OCI-LY1 (cell line): ENCODE measurements at regions not wholly inside any gene's neighbourhood (a gene's known extent, or its start where the extent isn't known, plus 50 kb on each side); places are given as distances from the start of the nearest gene placed in this dataset.

ENCODE experiments used
- CTCF ChIP-seq: fragments of 200-600 bp; sonication (generic), shearing (Covaris generic); IDR thresholded peaks from 2 replicates; pipeline ENCODE4 v1.5.1; 2017; ENCODE audit warnings: mild to moderate bottlenecking, antibody characterized with exemption, low read length, moderate library complexity, mixed read lengths
- EZH2 ChIP-seq: fragments of 200-600 bp; sonication (generic), shearing (Covaris generic); IDR thresholded peaks from 2 replicates; pipeline ENCODE4 v1.8.0; 2017; ENCODE audit warnings: borderline replicate concordance, mixed run types, mild to moderate bottlenecking, antibody characterized with exemption, low read length, moderate library complexity, mixed read lengths

- TF ChIP-seq EZH2 (no peak), CTCF (no peak)
Observed at GRCh38 chr20:24368253-24368652, 101.2 kb upstream of the SYNDIG1 start.
